Epithelial cell of prostate (primary cell): ENCODE measurements at regions not wholly inside any gene's neighbourhood (a gene's known extent, or its start where the extent isn't known, plus 50 kb on each side); places are given as distances from the start of the nearest gene placed in this dataset.

Experiments used
- DNase-seq: peaks from one replicate; pipeline ENCODE4 v3.0.0-alpha.2; 2011; ENCODE audit warnings: low read depth, low spot score
- H3K27ac ChIP-seq: fragments of 450-650 bp; 2 replicates; pipeline ENCODE4 v1.5.1; 2017; ENCODE audit warnings: mild to moderate bottlenecking

DNA sequence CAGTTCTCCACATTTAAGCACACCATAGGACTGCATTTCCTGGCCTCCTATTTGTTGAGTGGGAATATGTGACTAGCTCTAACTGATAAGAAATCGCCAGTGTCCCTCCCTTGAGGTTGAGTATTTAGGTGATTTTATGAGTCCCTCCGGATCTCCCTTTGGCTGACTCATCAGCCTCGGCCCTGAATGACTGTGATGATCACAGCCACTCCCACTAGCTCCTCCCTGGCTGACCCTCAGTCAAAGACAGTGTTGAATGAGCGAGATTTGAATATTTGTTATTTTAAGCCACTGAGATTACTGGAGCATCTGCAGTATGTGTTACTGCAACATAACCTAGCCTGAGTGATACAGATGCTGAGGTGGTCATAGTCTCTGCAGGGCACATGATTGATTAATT, 515.3 kb downstream of the EPHB1 start:
- no peak for DNase-seq
- H3K27ac ChIP-seq = no peak overlapping the region

DNA sequence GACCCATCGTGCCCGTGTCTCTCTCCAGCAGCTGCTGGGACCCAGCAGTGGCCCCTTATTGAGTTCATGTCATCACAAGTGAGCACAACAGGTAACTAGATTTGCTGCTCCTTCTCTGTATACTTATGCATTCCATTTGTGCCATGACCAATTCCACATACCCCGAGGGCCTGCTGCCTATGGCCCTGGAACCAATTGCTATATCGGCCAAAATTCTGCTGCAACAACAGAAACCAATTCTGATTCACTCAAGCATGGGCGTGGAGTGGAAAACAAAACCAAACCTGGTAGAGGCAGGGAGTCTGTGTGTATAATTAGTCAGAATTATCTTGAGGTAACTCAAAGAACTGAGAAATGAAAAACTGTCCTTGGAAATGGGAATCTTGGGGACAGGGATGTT, 516.6 kb downstream of the EPHB1 start:
- H3K27ac ChIP-seq = no peak overlapping the region
- DNase-seq = no peak

- no peak overlapping the region for H3K27ac ChIP-seq
- no peak for DNase-seq
Measured at GRCh38 chr3:135314237-135314636, 519.2 kb downstream of the EPHB1 start.

DNA sequence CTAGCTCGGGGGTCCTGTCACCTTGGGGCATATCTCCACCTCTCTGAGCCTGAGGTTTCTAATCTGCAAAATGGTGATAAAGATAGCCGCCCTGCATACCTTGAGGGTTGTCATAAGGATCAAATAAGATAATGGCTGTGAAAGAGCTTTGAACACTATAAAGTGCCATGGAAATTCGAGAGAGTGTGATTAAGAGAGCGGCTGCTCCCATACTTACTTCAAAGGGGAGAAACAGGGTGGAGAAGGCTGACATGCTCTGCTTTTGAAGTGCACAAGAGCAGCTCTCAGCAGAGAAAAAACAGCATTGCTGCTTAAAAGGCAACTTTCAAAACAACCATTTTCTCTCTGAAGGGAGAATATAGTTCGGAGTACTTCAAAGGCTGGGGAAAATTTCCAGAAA, 529.2 kb downstream of the EPHB1 start:
- H3K27ac ChIP-seq = no peak overlapping the region
- no peak for DNase-seq

DNA sequence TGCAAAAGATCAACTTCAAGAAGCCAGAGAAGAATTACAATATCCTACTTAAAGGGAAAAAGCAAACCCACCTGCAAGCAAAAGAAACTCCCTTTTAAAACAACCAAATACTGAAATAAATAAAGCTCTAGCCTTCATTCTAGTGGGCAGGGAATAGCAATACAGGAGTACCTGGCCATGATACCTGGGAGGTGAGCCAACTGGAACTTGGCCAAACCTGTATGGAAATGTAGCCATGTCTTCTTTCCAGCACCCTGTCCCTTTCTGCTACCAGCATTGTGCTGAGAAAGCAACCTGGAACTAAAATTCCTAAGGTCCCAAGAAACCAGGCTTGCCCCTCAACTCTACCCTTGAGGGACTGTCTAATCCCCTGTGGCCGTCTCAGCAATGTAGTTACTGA, 530.0 kb downstream of the EPHB1 start:
- H3K27ac ChIP-seq = no peak overlapping the region
- no peak for DNase-seq

GRCh38 chr3:135325726-135326235, 530.7 kb downstream of the EPHB1 start:
- H3K27ac ChIP-seq = no peak overlapping the region
- DNase-seq = no peak

- no peak for DNase-seq
- H3K27ac ChIP-seq = no peak overlapping the region
Measured at GRCh38 chr3:135326851-135327250, 531.8 kb downstream of the EPHB1 start.

DNA sequence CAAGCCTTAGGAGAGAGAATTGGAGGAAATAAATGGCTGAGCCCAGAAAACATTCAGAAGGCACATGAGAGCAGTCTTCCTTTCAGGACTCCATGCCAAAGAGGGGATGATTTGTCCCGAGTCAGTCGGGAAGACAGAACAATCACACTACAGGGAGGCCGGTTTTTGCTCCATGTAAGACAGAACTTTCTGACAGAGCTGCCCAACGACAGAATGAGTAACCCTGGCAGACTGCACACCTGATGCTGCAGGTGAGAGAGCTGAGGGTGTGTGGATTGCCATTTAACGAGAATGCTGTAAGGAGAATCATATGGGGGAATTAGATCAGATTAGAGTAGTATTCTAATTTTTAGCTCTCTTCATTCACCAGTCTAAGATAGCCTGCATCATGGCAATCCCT, 533.0 kb downstream of the EPHB1 start:
- no peak overlapping the region for H3K27ac ChIP-seq
- DNase-seq = no peak

GRCh38 chr3:135329479-135329878, 534.4 kb downstream of the EPHB1 start:
- no peak for DNase-seq
- no peak overlapping the region for H3K27ac ChIP-seq

- H3K27ac ChIP-seq = no peak overlapping the region
- no peak for DNase-seq
Measured at GRCh38 chr3:135337192-135337591, 542.1 kb downstream of the EPHB1 start.

- DNase-seq = no peak
- H3K27ac ChIP-seq = no peak overlapping the region
Measured at GRCh38 chr3:135348690-135349089, 553.6 kb downstream of the EPHB1 start.

DNA sequence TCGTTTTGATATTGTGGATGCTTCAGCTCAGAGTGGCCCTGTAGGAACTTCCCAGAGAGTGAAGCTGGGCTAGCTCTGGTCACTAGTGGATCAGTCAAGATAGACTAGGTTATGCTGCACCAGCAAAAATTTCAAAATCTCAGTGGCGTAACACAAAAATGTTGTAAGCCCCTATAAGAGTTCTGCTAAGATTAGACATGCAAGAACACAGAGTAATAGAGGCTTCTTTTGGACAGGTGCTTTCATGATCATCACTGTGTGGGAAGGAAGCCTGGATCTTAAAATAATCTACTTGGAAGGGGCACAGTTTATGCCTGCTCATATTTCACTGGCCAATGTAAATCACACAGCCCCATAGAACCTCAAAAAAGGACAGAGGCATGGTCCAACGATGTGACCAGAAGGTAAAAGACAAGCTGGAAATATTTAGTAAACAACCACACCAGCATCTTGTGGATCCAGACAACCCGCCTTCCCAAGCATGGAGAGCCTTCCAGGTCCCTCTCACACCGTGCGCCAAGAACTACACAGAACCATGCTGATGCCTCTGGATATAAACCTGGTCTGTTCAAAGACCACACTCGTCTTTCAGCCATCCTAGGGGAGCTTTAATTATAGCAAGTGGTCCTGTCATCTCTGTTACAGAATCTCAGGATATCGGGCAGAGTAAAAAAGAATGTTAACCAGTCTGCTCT, 554.3 kb downstream of the EPHB1 start:
- DNase-seq = no peak
- no peak overlapping the region for H3K27ac ChIP-seq

- no peak overlapping the region for H3K27ac ChIP-seq
- no peak for DNase-seq
Measured at GRCh38 chr3:135352213-135352612, 557.2 kb downstream of the EPHB1 start.

DNA sequence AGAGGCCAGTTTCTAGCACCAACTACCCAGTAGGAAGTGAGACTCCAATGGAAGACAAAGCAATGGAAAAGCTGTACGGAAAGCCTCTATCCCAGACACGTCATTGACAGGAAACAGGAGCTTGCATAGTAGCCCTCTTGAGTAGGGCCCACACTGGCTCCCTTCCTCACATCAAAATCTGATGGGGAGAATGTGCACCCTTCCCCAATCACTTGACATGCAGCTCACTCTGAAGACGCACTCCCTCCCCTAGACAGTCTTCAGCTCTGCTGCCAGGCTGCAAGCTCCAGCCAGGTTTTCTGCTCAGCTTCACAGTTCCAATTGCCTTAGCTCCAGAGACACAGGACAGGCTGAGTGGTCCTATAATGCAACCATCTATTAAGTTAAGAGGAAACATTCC, 567.8 kb downstream of the EPHB1 start:
- DNase-seq = no peak
- H3K27ac ChIP-seq = no peak overlapping the region

- DNase-seq = no peak
- no peak overlapping the region for H3K27ac ChIP-seq
Measured at GRCh38 chr3:135364676-135365075, 569.6 kb downstream of the EPHB1 start.

DNA sequence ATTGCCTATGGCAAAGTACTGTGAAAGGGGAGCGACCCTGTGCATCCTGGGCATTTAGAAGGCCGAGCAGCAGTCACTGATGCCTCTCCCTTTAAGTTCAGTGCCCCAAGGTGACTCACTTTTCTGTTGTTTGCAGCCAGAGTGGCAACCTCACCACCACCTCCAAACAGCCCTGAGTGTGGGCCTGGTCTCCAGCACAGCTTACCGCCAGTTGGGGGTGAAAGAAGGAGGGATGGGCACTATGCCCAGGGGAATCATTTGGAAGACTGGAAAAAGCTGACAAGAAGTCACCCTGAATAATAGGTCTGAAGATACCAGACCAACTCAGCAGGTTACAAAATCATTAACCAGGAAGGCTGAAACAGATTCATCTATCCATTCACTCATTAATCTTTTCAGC, 571.8 kb downstream of the EPHB1 start:
- no peak overlapping the region for H3K27ac ChIP-seq
- DNase-seq = no peak

- no peak overlapping the region for H3K27ac ChIP-seq
- no peak for DNase-seq
Measured at GRCh38 chr3:135368316-135368715, 573.3 kb downstream of the EPHB1 start.

- DNase-seq = no peak
Measured at GRCh38 chr3:135368781-135369180, 573.7 kb downstream of the EPHB1 start.

DNA sequence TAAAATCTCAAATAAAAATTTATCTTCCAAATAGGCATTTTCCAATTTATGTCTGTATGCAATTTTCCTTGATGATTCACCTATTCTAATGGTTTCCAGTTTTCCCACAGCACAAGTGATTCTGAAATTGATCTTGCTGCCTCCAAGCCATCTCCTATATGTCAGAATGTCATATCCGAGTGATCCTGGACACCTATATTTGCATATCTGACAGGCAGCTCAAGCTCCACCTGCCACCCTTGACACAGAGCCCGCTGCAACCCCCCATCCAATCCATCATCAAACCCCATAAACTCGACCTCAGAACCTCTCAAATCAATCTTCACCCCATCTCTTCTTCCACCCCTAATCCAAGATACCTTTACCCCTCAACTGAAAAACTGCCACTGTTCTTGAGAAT, 579.5 kb downstream of the EPHB1 start:
- DNase-seq = no peak
- H3K27ac ChIP-seq = no peak overlapping the region

More at GRCh38 chr3:135368781-135369180, 573.7 kb downstream of the EPHB1 start:
- H3K27ac ChIP-seq = no peak overlapping the region

DNA sequence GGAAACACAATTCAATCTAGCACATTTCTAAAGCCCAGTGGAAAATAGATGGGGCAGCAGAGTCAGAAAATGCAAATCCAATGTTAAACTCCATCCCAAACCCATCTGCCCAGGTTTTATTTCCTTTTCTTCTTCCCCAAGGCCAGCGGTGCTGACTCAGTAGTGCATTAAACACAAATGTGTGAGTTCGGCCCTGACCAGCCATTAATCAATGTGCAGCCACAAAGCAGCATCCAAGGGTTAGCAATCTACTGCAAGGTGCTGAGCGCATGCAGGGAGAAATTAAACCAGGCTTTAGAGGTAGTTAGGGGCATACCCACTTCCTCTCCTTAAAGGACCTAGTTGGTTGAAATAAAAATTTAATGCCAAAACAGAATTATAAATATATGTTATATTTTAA, 583.3 kb upstream of the PPP2R3A start:
- no peak overlapping the region for H3K27ac ChIP-seq
- DNase-seq = no peak

- no peak for DNase-seq
- H3K27ac ChIP-seq = no peak overlapping the region
Measured at GRCh38 chr3:135382621-135383020, 582.9 kb upstream of the PPP2R3A start.

DNA sequence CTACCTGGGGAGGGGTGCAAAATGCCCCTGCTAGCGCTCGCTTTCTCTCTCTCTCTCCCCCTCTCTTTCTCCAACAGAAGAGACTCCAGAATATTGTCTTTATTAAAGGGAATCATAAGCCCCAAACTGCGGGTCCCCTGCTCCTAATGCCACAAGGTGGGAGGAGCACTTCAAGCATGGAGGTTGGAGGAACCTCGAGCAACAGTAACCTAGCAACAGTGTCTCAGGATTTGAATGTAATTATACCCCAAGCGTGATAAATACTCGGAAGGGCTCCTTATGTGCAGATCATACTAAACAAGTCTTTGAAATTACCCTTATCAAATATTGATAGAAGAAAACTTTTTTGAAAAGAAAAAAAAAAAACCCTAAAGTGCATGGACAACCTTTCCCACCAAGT, 582.2 kb upstream of the PPP2R3A start:
- no peak overlapping the region for H3K27ac ChIP-seq
- no peak for DNase-seq
